HG03565 (cell line): ENCODE measurements at regions not wholly inside any gene's neighbourhood (a gene's known extent, or its start where the extent isn't known, plus 50 kb on each side); places are given as distances from the start of the nearest gene placed in this dataset.
"Not testable (repeated sequence)": the region's sequence is repeated elsewhere in the genome, so short reads cannot be mapped to it uniquely, and the experiment has no call there.

Experiments used
- ATAC-seq: cut with Tn5 transposase; IDR thresholded peaks from one replicate; pipeline ENCODE4 v1.9.1; 2021; ENCODE audit warnings: mild to moderate bottlenecking, moderate library complexity; ENCODE audit not compliant: unreplicated experiment

DNA sequence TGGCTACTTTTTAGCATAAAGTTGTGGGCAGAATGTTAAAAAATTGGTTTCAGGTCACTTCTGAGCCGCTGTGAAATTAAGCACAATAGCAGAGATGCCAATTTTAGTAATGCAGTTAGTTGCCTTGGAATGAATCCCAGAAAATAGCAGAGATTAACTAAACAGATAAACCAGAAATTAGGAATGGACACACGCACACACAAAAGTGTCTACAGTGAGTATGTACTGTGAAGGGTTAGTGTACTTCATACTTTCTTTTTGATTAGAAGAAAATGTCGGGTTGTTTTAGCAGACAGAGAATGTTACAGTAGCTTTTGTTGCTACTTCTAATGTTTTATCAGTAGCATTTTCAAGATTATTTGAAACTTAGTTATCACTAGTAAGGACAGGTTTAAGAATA is 106.7 kb downstream of the LEPR start:
- ATAC-seq: no peak

DNA sequence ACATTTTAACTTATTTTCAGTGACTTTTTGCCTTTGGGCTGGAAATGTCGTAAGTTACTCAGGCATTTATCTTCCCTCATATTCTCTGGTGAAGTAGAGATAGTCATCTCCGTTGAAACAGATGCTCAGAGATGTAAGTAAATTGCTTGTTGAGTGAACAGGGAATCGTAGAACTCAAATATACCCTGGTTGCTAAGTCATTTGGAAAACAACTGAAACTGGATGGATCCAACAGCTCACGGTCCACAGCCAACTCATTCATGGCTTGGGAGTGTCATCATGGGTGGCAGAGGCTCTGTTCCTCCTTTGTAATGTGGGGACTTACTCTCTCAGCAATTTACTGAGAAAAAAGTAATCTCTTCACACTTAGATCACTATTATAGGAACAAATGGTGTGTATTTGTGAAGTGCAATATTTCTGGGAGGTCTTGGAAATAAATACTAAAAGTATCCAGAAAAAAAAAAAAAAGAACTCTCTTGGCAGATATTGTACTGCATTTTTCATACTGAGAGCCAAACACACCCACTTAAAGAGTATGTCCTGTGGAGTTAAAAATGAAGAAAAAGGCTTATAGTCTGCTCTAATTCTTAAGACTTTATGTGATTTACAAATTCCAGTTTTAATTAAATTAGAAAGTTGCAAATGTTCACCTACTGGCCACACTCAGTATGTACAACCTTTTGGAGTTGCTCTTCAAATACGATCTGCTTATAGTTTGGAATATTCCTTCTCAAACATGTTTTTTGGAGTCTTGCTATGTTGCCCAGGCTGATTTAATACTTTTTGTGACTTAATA is 107.4 kb downstream of the LEPR start:
- no peak for ATAC-seq

- ATAC-seq: no peak
Measured at GRCh38 chr1:65531972-65532570, 111.6 kb downstream of the LEPR start.

- no peak for ATAC-seq
Measured at GRCh38 chr1:65535981-65536380, 115.5 kb downstream of the LEPR start.

GRCh38 chr1:65538086-65538485 is 117.6 kb downstream of the LEPR start:
- no peak for ATAC-seq

DNA sequence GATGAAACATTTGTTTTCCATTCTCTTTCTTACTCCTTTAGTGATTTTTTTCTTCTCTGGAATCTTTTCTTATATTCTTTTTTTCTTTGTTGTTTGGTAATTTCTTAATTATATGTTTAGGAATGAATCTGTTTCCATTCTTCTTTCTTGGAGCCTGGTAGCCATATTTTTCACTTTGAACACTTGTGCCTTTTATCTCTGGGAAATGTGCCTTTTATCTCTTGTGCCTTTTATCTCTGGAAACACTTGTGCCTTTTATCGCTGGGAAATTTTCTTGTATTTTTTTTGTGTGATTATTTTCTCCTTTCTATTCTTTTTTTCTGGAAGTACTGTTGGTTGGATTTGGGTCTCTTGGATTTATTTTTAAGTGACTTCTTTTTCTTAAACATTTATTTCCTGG is 118.2 kb downstream of the LEPR start:
- ATAC-seq: no peak

- no peak for ATAC-seq
Measured at GRCh38 chr1:65539266-65540131, 119.0 kb downstream of the LEPR start.

DNA sequence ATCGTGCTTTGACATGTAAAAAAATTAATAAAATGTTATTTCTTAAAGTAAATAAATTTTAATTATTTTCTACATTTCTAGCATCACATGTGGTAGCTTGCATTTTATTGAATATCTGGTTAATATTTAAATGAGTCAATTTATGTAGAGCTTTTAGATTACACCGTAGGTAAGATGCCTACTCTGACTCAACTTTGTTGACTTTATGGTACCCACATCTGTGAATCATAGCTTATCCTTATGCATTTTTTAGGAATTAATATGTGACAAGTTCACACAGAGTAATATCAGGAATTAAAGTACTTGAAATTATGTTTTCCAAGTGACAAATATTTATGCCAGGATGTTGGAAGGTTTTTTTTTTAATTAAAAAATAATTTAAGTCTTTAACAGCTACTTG is 120.7 kb downstream of the LEPR start:
- no peak for ATAC-seq

GRCh38 chr1:65541865-65542264 is 121.4 kb downstream of the LEPR start:
- no peak for ATAC-seq

DNA sequence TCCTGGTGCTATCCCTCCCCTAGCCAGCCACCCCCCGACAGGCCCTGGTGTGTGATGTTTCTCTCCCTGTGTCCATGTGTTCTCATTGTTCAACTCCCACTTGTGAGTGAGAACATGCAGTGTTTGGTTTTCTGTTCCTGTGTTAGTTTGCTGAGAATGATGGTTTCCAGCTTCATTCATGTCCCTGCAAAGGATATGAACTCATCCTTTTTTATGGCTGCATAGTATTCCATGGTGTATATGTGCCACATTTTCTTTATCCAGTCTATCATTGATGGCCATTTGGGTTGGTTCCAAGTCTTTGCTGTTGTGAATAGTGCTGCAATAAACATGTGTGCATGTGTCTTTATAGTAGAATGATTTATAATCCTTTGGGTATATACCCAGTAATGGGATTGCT is 122.1 kb downstream of the LEPR start:
- not testable (repeated sequence) for ATAC-seq

- not testable (repeated sequence) for ATAC-seq
Measured at GRCh38 chr1:65550306-65551010, 130.0 kb downstream of the LEPR start.

- ATAC-seq: not testable (repeated sequence)
Measured at GRCh38 chr1:65552484-65552883, 132.0 kb downstream of the LEPR start.

DNA sequence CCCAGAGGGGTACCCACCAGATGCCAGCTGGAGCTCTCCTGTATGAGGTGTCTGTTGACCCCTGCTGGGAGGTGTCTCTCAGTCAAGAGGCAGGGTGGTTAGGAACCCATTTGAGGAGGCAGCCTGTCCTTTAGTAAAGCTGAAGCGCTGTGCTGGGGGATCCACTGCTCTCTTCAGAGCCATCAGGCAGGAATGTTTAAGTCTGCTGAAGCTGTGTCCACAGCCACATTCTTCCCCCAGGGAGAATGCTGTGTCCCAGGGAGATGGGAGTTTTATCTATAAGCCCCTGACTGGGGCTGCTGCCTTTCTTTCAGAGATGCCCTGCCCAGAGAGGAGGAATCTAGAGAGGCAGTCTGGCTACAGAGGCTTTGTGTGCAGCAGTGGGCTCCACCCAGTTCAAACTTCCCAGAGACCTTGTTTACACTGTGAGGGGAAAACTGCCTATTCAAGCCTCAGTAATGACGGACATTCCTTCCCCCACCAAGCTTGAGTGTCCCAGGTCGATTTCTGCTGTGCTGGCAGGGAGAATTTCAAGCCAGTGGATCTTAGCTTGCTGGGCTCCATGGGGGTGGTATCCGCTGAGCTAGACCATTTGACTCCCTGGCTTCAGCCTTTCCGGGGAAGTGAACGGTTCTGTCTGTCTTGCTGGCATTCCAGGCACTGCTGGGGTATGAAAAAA is 133.8 kb downstream of the LEPR start:
- not testable (repeated sequence) for ATAC-seq

- ATAC-seq: no peak
Measured at GRCh38 chr1:65554829-65555228, 134.4 kb downstream of the LEPR start.

- ATAC-seq: no peak
Measured at GRCh38 chr1:65558215-65558614, 137.7 kb downstream of the LEPR start.

DNA sequence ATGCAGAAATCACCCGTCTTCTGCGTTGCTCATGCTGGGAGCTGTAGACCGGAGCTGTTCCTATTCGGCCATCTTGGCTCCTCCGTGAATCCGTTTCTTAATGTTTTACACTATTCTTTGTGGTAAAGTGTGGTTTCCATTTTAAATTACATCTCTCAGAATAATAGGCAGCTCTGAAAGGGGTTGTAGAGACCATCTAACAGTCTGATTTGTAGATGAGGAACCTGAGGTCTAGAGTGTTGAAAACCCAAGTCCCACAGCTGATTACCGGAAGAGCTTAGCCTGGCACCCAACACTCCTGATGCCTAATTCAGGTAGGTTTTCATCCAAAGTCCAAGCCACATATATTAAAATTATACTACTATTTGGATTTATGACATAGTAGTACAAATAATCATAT is 144.0 kb downstream of the LEPR start:
- no peak for ATAC-seq

GRCh38 chr1:65568285-65568684 is 147.8 kb downstream of the LEPR start:
- ATAC-seq: no peak

GRCh38 chr1:65572701-65573421 is 152.4 kb downstream of the LEPR start:
- ATAC-seq: no peak

GRCh38 chr1:65577278-65577677 is 156.8 kb downstream of the LEPR start:
- ATAC-seq: no peak

- ATAC-seq: not testable (repeated sequence)
Measured at GRCh38 chr1:65577982-65578381, 157.5 kb downstream of the LEPR start.
